DND-41 (cell line): ENCODE measurements at regions not wholly inside any gene's neighbourhood (a gene's known extent, or its start where the extent isn't known, plus 50 kb on each side); places are given as distances from the start of the nearest gene placed in this dataset.

ENCODE experiments used
- ATAC-seq: fragments of 200-7000 bp; cut with Tn5 transposase; 3 replicates; pipeline ENCODE4 v1.9.1; 2021; ENCODE audit warnings: low read depth; ENCODE audit not compliant: insufficient read depth
- DNase-seq: peaks from one replicate; pipeline ENCODE4 v3.0.0-alpha.2; 2020
- H2AFZ ChIP-seq: 2 replicates; pipeline ENCODE4 v1.6.0; 2012; ENCODE audit warnings: low read depth, low read length
- H3K27ac ChIP-seq: 2 replicates; pipeline ENCODE4 v1.5.1; 2012; ENCODE audit warnings: low read length, inconsistent platforms
- H3K27me3 ChIP-seq: fragments of 200-600 bp; sonication (generic); 2 replicates; pipeline ENCODE4 v1.6.0; 2012; ENCODE audit warnings: low read length, mild to moderate bottlenecking, inconsistent platforms; ENCODE audit not compliant: insufficient read depth, poor library complexity
- H3K36me3 ChIP-seq: 2 replicates; pipeline ENCODE4 v1.5.1; 2012; ENCODE audit warnings: low read length, inconsistent platforms; ENCODE audit not compliant: insufficient read depth
- H3K4me1 ChIP-seq: 2 replicates; pipeline ENCODE4 v1.5.1; 2012; ENCODE audit warnings: mild to moderate bottlenecking, low read length; ENCODE audit not compliant: insufficient read depth
- H3K4me2 ChIP-seq: 2 replicates; pipeline ENCODE4 v1.6.0; 2012; ENCODE audit warnings: mild to moderate bottlenecking, moderate library complexity, low read length, inconsistent platforms; ENCODE audit not compliant: insufficient read depth
- H3K4me3 ChIP-seq, 2 experiments: fragments of 200-600 bp in 1 of 2; shearing (Covaris generic) in 1 of 2; 2 replicates each; pipeline ENCODE4 v1.5.1; 2012 to 2016; ENCODE audit warnings: inconsistent platforms in 2 of 2, low read length in 2 of 2, mild to moderate bottlenecking in 2 of 2, low read depth in 1 of 2, moderate library complexity in 1 of 2
- H3K79me2 ChIP-seq: 2 replicates; pipeline ENCODE4 v1.6.0; 2012; ENCODE audit warnings: low read length, inconsistent platforms; ENCODE audit not compliant: insufficient read depth
- H3K9ac ChIP-seq: 2 replicates; pipeline ENCODE4 v1.6.0; 2012; ENCODE audit warnings: low read depth, mild to moderate bottlenecking, inconsistent platforms, low read length, moderate library complexity
- H3K9me3 ChIP-seq: 2 replicates; pipeline ENCODE4 v1.5.1; 2012; ENCODE audit warnings: low read length, moderate library complexity, mild to moderate bottlenecking, inconsistent platforms; ENCODE audit not compliant: insufficient read depth, severe bottlenecking
- H4K20me1 ChIP-seq: 2 replicates; pipeline ENCODE4 v1.6.0; 2012; ENCODE audit warnings: low read length; ENCODE audit not compliant: insufficient read depth
- CTCF ChIP-seq: IDR thresholded peaks from 2 replicates; pipeline ENCODE4 v1.5.1; 2012; ENCODE audit warnings: borderline replicate concordance, low read length, moderate library complexity, mild to moderate bottlenecking; ENCODE audit not compliant: poor library complexity, severe bottlenecking; ENCODE audit errors: extremely low read depth
- EZH2 ChIP-seq: IDR thresholded peaks from 3 replicates; pipeline ENCODE4 v1.6.1; 2012; ENCODE audit warnings: borderline replicate concordance, low read depth, mild to moderate bottlenecking, moderate library complexity, low read length, inconsistent platforms; ENCODE audit not compliant: severe bottlenecking

GRCh38 chr1:157189096-157189495 lies 50.9 kb upstream of the ETV3 start:
- no peaks in the 10 kb centered on the region for H3K79me2 ChIP-seq
- no peak for DNase-seq
- H3K4me1 ChIP-seq, result no peaks in the 10 kb centered on the region
- H3K9ac ChIP-seq, result no peak overlapping the region
- H4K20me1 ChIP-seq, result no peaks in the 10 kb centered on the region
- no peak overlapping the region for H3K4me2 ChIP-seq
- TF ChIP-seq EZH2 (no peak), CTCF (no peak)
- no peaks in the 10 kb centered on the region for H3K9me3 ChIP-seq
- ATAC-seq, result no peak
- H3K27ac ChIP-seq, result no peak overlapping the region
- no peak overlapping the region for H3K4me3 ChIP-seq
- H2AFZ ChIP-seq, result no peak overlapping the region
- peaks cover 27% of the 10 kb centered on the region for H3K27me3 ChIP-seq
- H3K36me3 ChIP-seq, result no peaks in the 10 kb centered on the region
